ENCODE measurements at regions not wholly inside any gene's neighbourhood (a gene's known extent, or its start where the extent isn't known, plus 50 kb on each side); places are given as distances from the start of the nearest gene placed in this dataset.

DNA sequence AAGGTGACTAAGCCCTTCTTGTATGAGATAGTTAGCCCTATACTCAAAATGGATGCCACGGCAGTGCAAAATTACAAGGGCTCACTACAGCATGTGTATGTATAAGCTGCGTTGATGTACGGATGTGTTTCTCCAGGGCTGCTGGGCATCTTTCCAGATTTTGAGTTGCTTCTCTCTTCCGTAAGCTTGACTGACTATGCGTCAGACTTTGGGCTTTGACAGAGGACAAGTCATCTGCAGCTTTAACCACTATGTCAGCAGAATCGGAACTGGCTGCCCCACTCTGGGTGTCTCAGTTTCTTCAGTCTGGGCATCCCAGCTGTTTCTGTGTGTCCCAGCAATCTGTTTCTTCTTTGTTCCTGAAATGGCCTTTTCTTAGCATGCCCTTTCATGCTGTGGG is 241.6 kb downstream of the BTBD3 start:
- H3K4me1 Mint-ChIP-seq (ENCODE audit: low read depth, unreplicated experiment), result no peaks in the 10 kb centered on the region
- no peak overlapping the region for H3K4me3 Mint-ChIP-seq (ENCODE audit: unreplicated experiment)
- TF ChIP-seq, protein P1, sequence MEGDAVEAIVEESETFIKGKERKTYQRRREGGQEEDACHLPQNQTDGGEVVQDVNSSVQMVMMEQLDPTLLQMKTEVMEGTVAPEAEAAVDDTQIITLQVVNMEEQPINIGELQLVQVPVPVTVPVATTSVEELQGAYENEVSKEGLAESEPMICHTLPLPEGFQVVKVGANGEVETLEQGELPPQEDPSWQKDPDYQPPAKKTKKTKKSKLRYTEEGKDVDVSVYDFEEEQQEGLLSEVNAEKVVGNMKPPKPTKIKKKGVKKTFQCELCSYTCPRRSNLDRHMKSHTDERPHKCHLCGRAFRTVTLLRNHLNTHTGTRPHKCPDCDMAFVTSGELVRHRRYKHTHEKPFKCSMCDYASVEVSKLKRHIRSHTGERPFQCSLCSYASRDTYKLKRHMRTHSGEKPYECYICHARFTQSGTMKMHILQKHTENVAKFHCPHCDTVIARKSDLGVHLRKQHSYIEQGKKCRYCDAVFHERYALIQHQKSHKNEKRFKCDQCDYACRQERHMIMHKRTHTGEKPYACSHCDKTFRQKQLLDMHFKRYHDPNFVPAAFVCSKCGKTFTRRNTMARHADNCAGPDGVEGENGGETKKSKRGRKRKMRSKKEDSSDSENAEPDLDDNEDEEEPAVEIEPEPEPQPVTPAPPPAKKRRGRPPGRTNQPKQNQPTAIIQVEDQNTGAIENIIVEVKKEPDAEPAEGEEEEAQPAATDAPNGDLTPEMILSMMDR (IDR thresholded peaks at IDR 0.05; ENCODE audit: partially characterized antibody, unreplicated experiment), result no peak
- H3K9me3 Mint-ChIP-seq (ENCODE audit: unreplicated experiment), result no peaks in the 10 kb centered on the region
- no peak for DNase-seq
- H3K27me3 Mint-ChIP-seq (ENCODE audit: unreplicated experiment), result no peaks in the 10 kb centered on the region
- no peaks in the 10 kb centered on the region for H3K36me3 Mint-ChIP-seq (ENCODE audit: unreplicated experiment)
- H3K27ac Mint-ChIP-seq (ENCODE audit: unreplicated experiment), result no peak overlapping the region

DNA sequence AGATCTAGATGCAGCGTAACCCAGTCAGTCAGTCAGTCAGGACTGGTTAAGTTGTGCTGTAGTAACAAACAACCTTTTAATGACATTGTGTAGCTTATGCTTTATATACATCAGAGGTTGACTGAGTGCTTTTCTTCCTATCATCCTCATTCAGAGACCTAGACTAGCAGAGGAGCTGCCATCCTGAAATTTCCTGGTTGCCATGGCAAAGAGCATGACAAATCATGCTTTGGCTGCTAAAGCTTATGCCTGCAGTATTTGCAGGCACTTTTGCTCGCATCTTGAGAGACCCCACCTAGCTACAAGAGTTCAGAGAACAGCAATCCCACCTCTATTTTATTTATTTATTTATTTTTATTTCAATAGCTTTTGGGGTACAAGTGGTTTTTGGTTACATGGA is 244.0 kb downstream of the BTBD3 start:
- no peaks in the 10 kb centered on the region for H3K9me3 Mint-ChIP-seq (ENCODE audit: unreplicated experiment)
- no peak overlapping the region for H3K4me3 Mint-ChIP-seq (ENCODE audit: unreplicated experiment)
- TF ChIP-seq, protein P1 (IDR thresholded peaks at IDR 0.05; ENCODE audit: partially characterized antibody, unreplicated experiment), result no peak
- no peaks in the 10 kb centered on the region for H3K27me3 Mint-ChIP-seq (ENCODE audit: unreplicated experiment)
- no peaks in the 10 kb centered on the region for H3K36me3 Mint-ChIP-seq (ENCODE audit: unreplicated experiment)
- DNase-seq, result no peak
- H3K27ac Mint-ChIP-seq (ENCODE audit: unreplicated experiment), result no peak overlapping the region
- peaks cover 4% of the 10 kb centered on the region for H3K4me1 Mint-ChIP-seq (ENCODE audit: low read depth, unreplicated experiment)

DNA sequence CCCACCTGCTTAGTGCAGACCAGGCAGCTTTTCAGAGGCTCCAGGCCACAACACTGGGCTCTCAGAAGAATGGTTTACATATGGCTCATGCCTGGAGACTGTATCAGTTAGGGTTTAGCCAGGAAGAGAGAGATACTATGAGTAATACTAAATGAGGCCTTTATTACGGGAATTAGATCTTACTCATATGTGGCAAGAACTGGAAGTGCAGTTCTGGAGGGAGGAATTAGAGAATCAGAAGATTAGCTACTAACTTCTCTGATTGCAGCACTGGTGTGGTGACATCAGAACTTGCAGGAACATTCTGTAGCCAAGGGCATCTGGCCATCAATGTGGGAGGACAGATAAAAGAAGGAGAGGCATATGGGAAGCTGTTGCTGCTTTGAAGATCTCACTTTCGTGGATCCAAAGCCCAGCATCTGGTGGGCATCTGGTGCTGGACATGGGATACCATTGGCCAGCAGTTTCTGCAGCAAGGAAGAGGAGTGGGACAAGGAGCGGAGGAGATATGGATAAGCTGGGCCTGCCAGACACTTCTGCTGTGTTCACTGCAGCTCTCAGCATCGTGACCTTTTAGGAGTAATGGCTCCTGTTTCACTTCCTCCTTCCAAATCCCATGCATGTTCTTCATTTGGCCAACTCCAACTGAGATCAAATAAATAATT is 248.5 kb downstream of the BTBD3 start:
- DNase-seq, result no peak
- peaks cover 4% of the 10 kb centered on the region for H3K4me1 Mint-ChIP-seq (ENCODE audit: low read depth, unreplicated experiment)
- H3K27ac Mint-ChIP-seq (ENCODE audit: unreplicated experiment), result no peak overlapping the region
- TF ChIP-seq, protein P1 (IDR thresholded peaks at IDR 0.05; ENCODE audit: partially characterized antibody, unreplicated experiment), result no peak
- H3K9me3 Mint-ChIP-seq (ENCODE audit: unreplicated experiment), result no peaks in the 10 kb centered on the region
- no peaks in the 10 kb centered on the region for H3K27me3 Mint-ChIP-seq (ENCODE audit: unreplicated experiment)
- H3K36me3 Mint-ChIP-seq (ENCODE audit: unreplicated experiment), result no peaks in the 10 kb centered on the region
- H3K4me3 Mint-ChIP-seq (ENCODE audit: unreplicated experiment), result no peak overlapping the region

DNA sequence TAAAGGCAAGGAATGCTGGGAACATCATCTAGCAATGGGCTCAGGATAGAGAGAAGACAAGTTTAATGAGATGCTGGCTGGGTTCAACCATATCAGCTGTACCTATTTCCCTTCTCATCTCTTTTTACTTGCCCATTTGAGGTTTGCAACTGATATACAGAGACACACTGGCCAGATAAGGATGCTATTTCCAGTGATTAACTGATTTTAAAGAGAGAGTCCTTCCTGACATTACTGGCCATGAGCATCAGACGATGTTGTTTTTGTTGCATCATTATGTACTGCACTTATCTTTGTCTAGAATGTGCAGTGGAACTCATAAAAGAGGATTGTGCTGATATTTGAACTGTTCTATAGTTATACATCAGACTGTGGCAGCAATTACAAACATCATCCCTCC is 252.7 kb downstream of the BTBD3 start:
- TF ChIP-seq, protein P1 (IDR thresholded peaks at IDR 0.05; ENCODE audit: partially characterized antibody, unreplicated experiment), result no peak
- Mint-ChIP-seq H3K27me3 (ENCODE audit: unreplicated experiment) (no peaks in the 10 kb centered on the region), H3K4me1 (ENCODE audit: low read depth, unreplicated experiment) (peaks cover 4% of the 10 kb centered on the region), H3K36me3 (ENCODE audit: unreplicated experiment) (no peaks in the 10 kb centered on the region), H3K4me3 (ENCODE audit: unreplicated experiment) (no peak overlapping the region), H3K9me3 (ENCODE audit: unreplicated experiment) (no peaks in the 10 kb centered on the region), H3K27ac (ENCODE audit: unreplicated experiment) (no peak overlapping the region)
- DNase-seq, result no peak

DNA sequence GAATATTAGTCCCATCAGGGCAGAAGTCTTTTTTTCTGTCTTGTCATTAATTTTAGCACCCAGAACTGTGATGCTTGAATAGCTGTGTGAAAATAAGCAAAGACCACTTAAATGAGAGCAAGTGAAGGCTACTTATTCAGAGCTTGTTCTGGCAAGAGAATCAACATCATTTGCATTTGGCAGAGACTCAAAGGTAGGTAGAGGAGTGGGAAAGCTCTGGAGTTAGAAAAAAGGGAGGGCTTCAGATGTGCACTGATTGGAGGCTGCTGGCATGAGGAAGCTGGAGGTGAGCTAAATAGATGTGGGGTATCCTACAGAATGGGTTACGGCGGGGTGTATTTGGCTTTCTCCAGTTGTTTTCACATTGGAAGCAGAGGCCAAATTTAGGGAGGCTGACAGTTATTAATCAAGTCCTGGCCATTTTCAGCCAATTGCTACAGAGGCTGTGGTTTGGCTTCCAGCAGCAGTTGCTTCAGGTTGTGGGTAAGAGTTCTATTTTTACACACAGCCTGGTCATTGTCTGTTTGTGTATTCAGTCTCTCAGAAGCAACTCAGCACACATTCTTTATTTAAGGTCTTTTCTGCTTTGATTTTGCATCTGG is 254.3 kb downstream of the BTBD3 start:
- DNase-seq, result no peak
- TF ChIP-seq, protein P1 (IDR thresholded peaks at IDR 0.05; ENCODE audit: partially characterized antibody, unreplicated experiment), result no peak
- Mint-ChIP-seq H3K4me1 (ENCODE audit: low read depth, unreplicated experiment) (no peaks in the 10 kb centered on the region), H3K27me3 (ENCODE audit: unreplicated experiment) (no peaks in the 10 kb centered on the region), H3K9me3 (ENCODE audit: unreplicated experiment) (no peaks in the 10 kb centered on the region), H3K4me3 (ENCODE audit: unreplicated experiment) (no peak overlapping the region), H3K27ac (ENCODE audit: unreplicated experiment) (no peak overlapping the region), H3K36me3 (ENCODE audit: unreplicated experiment) (no peaks in the 10 kb centered on the region)
